Fibroblast of skin of left quadriceps (primary cell): ENCODE measurements at regions not wholly inside any gene's neighbourhood (a gene's known extent, or its start where the extent isn't known, plus 50 kb on each side); places are given as distances from the start of the nearest gene placed in this dataset.

Experiments
- DNase-seq, 2 experiments: peaks; one replicate each; pipeline ENCODE4 v3.0.0-alpha.2; 2013; ENCODE audit warnings: low read depth in 2 of 2

DNA sequence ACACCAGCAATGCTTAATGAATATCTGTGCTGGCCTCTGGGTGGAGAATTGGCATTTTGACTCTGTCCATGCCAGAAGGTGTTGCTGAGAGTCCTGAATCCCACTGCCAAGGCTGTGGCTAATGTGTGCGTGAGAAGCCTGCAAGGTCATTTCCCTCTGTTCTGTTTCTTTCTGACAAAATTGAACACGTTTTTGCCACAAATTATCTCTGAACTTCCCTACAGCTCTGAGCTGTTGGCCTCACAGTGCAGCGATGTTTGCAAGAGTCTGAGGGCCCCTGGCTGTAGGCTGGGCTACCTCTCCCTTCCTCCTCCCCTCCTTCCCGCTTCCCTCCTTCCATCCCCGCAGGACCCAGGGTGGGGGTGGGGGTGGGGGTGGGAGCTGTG is 154.1 kb upstream of the HS6ST1 start:
- DNase-seq: no peak

GRCh38 chr2:128473175-128474035 is 154.7 kb upstream of the HS6ST1 start:
- peak; percentile 86 to 88 for DNase-seq

GRCh38 chr2:128474036-128474955 is 155.6 kb upstream of the HS6ST1 start:
- no peak for DNase-seq

DNA sequence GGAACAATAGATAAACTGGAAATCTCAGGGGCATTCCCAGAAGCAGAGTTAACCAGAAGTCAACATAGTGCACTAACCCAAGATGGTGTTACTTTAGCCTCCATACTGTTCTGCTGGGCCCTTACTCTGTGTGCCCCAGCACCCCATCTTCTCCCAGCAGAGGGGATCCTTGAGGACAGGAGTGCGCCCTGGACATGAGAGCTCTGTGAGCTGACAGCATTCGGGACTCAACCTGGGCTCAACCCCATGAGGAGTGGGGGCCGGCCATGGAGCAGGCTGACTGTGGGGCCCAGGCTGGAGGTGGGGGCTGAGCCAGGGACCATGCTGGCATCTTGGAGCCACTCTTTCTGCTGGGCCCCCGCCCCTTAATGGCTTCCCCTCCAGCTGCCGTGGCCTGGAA is 156.3 kb upstream of the HS6ST1 start:
- no peak for DNase-seq

DNA sequence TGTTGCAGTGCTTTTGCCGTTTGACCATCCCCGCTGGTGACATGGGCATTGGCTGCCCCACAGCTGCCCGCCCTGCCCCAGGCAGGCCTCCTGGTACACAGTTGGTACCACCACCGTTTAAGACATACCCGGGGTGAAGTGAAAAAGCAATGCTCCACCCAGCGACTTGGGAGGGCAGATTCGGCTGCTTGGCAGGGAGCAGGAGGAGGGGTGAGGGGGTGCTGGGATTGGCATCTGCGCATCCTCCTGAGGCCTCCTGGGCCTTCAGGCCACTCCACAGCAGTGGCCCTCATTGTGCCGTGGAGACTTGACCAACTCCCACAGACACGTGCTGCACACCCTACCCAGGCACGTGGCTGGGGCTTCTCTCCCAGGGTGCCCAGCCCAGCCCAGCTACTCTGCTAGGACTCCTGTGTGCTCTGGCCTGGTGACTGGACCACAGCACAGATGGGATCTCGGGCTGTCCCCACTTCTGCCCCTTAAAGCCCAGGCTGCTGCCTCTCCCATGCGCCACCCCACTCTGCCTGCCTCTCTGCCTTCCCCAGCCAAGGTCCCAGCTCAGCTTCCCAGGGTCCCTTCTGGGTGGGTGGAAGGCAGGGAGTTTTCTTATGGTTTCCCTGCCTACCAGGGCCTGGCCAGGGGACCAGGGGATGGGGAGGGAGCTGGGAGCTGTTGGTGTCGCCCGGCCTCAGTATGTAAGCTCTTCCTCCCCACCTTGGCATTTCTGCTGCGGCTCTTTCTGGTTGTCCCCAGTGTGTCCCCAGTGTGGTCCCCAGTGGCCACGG is 157.0 kb upstream of the HS6ST1 start:
- DNase-seq: no peak

DNA sequence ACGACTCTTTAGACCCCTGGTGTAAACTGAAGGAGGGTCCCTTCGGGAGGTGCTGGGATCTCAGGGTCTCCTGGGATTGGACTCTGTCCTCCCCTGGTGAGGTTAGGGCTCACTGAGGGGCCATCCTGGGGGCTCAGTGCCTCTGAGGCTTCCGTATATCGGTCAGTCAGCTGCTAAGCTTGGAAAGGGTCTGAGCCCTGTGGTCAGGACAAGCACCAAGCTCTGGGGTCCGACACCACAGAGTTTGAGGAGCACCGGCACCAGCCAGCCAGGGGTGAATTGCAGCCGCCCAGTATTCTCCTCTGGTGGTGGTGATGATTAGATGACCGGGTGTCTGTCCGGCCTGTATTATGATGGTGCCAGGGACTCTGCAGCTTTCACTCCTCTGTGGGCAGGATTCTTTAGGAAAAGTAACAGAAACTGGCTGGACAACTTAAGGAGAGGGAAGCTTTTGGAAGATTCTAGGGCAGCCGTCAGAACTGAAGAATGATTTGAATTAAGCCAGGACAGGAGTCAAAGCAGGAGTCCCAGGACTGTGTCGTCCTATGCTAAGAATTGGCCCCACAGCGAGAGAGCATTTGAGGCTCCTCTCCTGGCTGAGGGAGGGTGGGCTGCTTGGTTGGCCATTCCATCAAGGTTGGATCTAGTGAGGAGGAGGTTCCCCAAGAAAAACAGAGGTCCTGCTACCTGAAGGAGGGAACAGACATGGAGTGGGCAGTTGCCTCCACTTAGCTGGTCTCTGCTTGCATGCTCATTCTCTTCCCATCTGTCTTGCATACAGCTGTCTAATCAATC is 158.6 kb upstream of the HS6ST1 start:
- DNase-seq: no peak

GRCh38 chr2:128477891-128478290 is 159.2 kb upstream of the HS6ST1 start:
- DNase-seq: no peak

- no peak for DNase-seq
Measured at GRCh38 chr2:128485761-128486639, 167.3 kb upstream of the HS6ST1 start.

DNA sequence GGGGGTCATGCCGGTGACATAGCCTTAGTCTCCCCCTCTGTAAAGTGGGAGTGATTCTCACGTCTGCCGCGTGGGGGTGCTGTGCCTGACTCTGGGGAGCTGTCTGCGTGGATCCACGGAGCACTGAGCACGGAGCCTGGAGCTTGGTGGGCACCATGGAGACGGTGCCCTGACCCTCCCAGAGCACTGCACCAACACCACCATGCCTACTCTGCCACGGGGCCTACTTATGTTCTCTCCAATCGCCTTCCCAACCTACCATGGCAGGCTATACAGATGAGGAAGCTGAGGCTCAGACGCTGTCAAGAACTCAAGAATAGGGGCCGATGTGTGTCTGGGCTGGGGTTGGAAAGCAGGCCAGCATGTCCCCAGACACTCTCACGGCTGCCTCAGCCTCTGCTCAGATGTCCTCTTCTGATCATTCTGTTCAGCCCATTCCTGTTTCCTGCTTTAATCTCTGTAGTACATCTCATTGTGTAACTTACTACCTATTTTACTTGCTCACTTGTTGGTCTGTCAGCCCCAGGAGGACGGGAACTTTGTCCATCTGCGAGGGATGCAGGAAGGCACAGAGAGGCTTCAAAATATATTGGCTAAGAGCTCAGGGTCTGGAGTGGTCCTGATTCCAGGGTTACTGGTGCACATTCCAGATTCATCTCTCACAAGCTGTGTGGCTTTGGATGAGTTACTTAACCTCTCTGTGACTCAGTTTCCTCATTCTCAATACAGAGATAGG is 168.1 kb upstream of the HS6ST1 start:
- no peak for DNase-seq

- no peak for DNase-seq
Measured at GRCh38 chr2:128487650-128488387, 169.2 kb upstream of the HS6ST1 start.

GRCh38 chr2:128488434-128488833 is 169.8 kb upstream of the HS6ST1 start:
- DNase-seq: no peak

GRCh38 chr2:128489526-128490273 is 171.0 kb upstream of the HS6ST1 start:
- DNase-seq: no peak

DNA sequence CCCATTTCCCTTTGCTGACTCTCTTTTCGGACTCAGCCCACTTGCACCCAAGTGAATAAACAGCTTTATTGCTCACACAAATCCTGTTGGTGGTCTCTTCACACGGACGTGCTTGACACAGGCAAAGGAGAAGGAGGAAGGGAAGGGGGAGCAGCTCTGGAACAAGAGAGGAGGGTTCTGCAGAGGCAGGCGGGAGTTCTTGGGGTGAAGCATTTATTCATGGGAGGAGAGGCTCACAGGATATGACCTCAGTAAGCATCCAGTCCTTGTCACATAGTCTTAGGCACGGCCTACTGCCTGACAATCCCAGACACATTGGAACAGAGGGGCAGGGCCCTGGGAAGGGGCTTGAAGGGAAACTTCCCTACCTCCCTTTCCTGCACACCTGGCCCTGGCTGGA is 171.7 kb upstream of the HS6ST1 start:
- no peak for DNase-seq

DNA sequence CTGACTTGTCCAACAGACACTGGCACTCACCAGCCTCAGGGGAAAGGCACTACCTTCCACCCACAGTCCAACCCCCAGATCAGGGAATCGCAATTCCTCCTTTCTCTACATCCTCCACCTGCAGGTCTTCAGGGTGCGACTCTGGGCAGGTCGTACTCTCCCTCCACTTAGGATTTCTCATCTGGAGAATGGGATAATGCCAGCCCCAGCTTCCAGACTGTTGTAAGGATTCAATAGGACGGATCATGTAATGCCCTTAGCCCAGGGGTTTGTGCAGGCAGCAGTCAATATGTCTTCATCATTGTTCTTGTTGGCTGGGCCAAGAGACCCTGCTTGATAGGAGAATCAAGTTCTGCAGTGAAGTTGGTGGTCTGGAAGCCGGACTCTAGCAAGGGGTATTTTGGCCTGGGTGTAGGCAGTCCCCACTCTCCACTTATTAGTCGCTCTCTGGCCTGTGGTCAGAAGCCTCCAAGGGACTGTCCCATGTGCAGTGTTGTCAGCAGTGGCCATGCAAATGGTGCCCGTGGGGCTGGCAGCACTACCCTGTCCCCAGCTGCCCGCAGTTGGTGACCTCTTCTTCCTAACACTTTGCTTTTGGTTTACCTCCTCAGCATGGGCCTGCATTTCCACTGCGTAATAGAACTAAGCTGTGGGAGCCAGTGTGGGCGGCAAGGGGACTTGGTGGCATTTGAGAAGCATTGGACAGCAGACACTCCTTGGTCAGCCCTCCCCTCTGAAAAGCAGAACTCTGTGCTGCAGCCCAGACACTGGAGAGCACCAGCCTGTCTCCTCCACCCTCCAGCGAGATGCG is 172.4 kb upstream of the HS6ST1 start:
- no peak for DNase-seq

DNA sequence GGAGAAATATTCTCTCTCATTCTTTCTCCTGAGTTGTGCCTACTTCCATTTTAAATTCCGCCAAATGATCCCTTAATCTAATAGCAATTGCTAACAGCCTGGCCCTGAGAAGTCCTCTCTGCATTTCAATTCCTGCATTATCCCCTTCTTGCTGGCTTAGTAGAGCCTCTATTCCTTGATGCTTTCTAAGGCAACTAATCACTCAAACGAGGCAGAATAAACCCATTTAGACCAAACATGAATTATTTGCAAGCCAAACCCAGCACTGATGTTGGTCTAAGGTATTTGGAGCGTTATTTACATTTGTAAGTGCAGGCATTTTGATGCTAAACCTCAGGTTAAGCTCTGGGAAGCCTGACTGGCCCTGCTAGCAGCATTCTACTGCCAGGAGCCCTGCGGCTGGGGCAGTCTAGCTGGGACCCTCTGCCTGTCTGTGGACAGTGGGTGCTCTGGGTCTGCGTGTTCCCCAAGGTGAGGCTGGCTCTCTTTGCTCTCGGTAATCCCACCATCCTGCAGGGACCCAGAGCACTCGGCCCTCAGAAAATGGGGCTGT is 173.1 kb upstream of the HS6ST1 start:
- no peak for DNase-seq

DNA sequence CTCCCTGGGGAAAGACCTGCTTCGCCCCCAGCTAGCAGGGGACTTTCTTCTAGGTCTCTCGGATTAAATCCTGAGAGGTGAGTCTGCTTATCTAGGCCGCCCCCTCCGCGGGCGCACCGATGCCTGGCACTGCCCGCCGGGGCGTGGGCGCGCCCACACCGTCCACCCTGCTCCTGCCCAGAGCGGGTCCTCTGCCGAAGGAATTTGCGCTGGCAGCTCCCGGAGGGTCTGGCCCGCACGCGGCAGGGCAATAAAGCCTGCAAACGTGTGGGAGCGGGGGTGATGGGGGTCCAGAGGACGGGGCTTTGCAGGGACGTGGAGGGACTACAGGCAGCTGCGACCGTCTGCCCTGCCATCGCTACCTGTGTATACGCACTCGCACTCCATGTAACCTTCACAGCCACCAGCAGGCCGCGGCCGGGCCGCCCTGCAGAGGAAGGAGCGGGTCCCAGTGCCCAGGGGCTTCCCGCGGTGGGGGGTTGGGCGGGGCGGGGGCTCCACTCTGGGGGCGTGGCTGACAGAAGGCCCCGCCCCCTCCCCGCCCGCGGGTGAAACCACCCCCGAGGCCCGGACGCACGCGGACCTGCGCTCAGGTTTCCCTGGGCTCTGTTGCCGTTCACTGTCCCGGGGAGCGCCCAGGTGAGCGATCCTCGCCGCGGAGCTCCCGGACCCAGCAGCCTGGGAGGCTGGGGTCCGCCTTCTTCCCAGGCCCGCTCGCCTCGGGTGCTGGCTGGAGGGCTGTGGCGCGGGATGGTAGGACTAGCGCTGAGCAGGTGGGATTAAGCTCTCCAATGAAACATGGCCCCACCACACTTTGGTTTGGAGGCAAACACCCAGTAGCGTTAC is 174.5 kb upstream of the HS6ST1 start:
- DNase-seq: no peak
